GM13977 (cell line): ENCODE measurements at regions not wholly inside any gene's neighbourhood (a gene's known extent, or its start where the extent isn't known, plus 50 kb on each side); places are given as distances from the start of the nearest gene placed in this dataset.

Source experiments
- DNase-seq: peaks from one replicate; pipeline ENCODE4 v3.0.0; 2012; ENCODE audit warnings: low spot score
- in situ Hi-C: fragments of 300-500 bp; cut with MboI; formaldehyde crosslinking; loops from one replicate; pipeline ENCODE4 v1.12.0; 2022; ENCODE audit warnings: low sequenced_read_pairs, low pct_unique_long_range_greater_than_20kb, mixed read lengths, inconsistent platforms; ENCODE audit not compliant: unreplicated experiment
- TF ChIP-seq, protein P1 (sequence below): IDR thresholded peaks from 2 replicates; pipeline ENCODE4 v1.5.1; 2012; ENCODE audit warnings: mild to moderate bottlenecking, control low read depth; ENCODE audit not compliant: insufficient read depth; ENCODE audit errors: extremely low read depth, missing control alignments

DNA sequence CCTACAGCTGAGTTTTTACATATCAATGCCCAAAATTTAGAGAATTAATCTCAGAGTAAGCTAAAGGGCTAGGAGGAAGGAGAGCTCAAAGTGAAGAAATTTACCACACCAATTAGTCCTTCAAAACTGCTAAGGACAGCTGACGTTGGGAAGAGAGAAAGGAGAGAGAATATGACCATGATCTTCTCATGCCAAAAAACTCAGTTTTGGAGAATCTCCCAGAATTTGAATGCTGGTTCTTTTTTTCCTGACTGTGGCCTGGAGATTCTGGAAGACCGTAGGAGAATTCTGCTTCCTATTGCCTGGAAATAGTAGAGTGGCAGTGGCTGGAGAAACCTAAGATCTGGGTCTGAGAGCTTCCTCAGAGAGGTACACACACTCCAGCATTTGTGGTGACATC, 834.4 kb upstream of the SLIT2 start:
- TF ChIP-seq, protein P1, sequence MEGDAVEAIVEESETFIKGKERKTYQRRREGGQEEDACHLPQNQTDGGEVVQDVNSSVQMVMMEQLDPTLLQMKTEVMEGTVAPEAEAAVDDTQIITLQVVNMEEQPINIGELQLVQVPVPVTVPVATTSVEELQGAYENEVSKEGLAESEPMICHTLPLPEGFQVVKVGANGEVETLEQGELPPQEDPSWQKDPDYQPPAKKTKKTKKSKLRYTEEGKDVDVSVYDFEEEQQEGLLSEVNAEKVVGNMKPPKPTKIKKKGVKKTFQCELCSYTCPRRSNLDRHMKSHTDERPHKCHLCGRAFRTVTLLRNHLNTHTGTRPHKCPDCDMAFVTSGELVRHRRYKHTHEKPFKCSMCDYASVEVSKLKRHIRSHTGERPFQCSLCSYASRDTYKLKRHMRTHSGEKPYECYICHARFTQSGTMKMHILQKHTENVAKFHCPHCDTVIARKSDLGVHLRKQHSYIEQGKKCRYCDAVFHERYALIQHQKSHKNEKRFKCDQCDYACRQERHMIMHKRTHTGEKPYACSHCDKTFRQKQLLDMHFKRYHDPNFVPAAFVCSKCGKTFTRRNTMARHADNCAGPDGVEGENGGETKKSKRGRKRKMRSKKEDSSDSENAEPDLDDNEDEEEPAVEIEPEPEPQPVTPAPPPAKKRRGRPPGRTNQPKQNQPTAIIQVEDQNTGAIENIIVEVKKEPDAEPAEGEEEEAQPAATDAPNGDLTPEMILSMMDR = no peak
- in situ Hi-C loops = no loop called here
- no peak for DNase-seq

DNA sequence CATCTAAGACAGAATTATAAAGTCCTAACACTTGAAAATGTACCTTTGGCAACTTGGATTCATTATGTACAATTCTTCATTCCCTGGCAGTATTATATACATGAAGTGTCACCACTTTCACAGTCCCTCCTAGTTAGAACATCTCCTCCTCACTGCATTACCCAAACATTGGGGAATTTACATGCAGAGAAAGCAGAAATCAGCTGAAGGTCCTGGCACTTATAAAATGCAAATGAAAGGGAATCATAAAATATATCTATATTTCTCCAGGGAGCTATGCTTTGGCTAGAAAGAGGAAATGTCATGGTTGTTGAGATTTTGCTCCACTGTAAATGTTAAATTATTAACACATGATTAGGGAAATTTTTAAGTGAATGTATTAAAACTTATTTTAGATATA, 835.6 kb upstream of the SLIT2 start:
- in situ Hi-C loops = no loop called here
- TF ChIP-seq, protein P1 = no peak

DNA sequence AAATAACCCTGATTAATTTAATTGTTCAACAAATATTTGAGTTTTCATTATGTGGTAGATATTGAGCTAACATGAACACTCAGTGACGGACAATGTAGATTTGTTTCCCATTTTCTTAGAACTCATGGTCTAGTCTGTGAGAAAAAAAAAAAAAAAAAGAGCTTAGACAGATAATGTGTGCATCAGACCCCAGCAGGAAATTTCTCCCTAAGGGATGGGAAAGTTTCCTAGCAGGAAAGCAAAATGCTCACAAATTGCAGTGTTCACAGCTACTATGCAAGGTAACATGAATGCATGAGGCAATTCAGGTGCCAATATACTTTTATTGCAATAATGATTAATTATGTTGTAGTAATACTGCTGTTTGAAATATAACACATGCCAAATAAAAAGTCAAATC, 843.2 kb upstream of the SLIT2 start:
- in situ Hi-C loops = no loop called here
- TF ChIP-seq, protein P1 = no peak
- no peak for DNase-seq

More for the DNA sequence above, 835.6 kb upstream of the SLIT2 start:
- no peak for DNase-seq

DNA sequence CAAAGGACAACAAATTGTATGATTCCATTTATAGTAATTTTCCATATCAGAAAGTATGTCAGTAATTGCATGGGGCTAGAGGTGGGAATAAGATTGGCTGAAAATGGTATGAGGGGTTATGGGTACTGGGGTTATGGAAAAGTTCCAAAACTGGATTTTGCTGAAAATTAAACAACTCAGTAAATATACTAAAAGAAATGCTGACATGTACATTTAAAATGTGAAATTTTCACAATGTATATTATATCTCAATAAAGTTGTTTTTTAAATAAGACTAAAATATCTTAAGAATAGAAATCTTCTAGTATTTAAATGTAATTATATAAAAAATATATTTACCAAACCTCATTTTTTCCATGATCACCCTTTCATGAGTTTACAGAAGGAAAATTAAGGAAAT, 844.9 kb upstream of the SLIT2 start:
- DNase-seq = no peak
- TF ChIP-seq, protein P1 = no peak
- in situ Hi-C loops = no loop called here

DNA sequence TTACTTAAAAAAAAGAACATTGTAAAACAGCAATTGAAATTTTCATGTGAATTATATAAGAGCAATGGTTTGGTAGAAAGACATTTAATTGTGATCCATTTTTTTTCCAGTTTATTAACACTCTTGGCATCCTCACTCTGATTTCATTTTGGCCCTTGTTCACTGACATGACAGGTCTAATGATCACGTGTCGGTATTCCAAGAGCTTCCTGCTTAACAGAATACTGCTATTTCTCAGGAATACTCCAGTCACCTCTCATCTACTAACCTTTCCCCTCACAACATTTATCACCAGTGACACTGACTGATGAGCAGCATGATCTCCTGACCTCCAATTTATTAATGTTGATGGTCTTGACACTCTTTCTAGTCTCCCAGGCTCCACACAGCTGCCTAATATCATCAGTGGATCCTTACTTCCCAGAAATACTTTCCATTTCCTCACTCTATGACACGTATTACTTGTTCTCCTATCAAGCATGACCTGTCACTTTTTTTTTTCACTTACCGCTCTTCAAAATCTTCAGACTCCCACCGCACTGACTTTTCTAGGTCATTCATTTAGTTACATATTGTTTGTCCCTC, 847.8 kb upstream of the SLIT2 start:
- TF ChIP-seq, protein P1 = no peak
- no peak for DNase-seq
- in situ Hi-C loops = no loop called here

DNA sequence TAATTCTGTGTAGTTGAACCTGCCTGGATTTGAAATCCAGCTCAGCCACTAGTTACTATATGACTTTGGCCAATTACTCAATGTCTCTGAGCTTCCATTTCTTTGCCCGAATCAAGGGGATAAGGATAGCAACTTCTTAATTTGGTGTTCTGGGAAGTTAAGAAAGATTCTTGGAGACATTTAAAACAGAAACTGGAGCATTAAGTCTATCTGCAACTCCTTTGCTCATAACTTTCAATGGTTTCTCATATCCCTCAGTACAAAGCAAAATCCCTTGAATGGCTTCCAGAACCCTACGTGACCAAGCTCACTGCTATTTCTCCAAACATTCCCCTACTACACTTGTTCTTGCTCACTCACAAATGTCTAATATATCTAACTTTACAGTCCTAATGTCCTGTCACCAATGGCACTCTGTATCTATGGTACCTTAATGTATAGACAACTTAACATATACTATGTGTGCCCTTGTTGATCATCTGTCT, 849.1 kb upstream of the SLIT2 start:
- in situ Hi-C loops = no loop called here
- TF ChIP-seq, protein P1 = no peak
- DNase-seq = no peak
